Mesenchymal stem cell (in vitro differentiated cells and primary cell): ENCODE measurements at regions not wholly inside any gene's neighbourhood (a gene's known extent, or its start where the extent isn't known, plus 50 kb on each side); places are given as distances from the start of the nearest gene placed in this dataset.

Experiments used
- DNase-seq: peaks from one replicate; pipeline ENCODE4 v3.0.0-alpha.2; 2013
- H2AFZ ChIP-seq: one replicate; pipeline ENCODE4 v1.6.1; 2013; ENCODE audit warnings: low read depth, mild to moderate bottlenecking, control low read depth, inconsistent platforms, low read length, moderate library complexity
- H2AK5ac ChIP-seq: 2 replicates; pipeline ENCODE4 v1.6.1; 2013; ENCODE audit warnings: low read length, moderate library complexity, mild to moderate bottlenecking, inconsistent platforms; ENCODE audit not compliant: severe bottlenecking
- H2BK120ac ChIP-seq: one replicate; pipeline ENCODE4 v1.6.1; 2013; ENCODE audit warnings: low read depth, mild to moderate bottlenecking, inconsistent platforms, low read length, moderate library complexity
- H2BK12ac ChIP-seq, 2 experiments: one replicate each; pipeline ENCODE4 v1.6.1; 2013; ENCODE audit warnings: inconsistent platforms in 2 of 2, low read length in 2 of 2, mild to moderate bottlenecking in 2 of 2, moderate library complexity in 2 of 2, control low read depth in 1 of 2
- H2BK15ac ChIP-seq: one replicate; pipeline ENCODE4 v1.6.1; 2013; ENCODE audit warnings: mild to moderate bottlenecking, low read depth, inconsistent platforms; ENCODE audit not compliant: poor library complexity, severe bottlenecking
- H2BK5ac ChIP-seq: 2 replicates; pipeline ENCODE4 v1.6.1; 2013; ENCODE audit warnings: low read depth, mild to moderate bottlenecking, low read length, control low read depth, inconsistent platforms; ENCODE audit not compliant: poor library complexity, severe bottlenecking
- H3K14ac ChIP-seq, 2 experiments: one replicate each; pipeline ENCODE4 v1.6.1; 2013; ENCODE audit warnings: inconsistent platforms in 2 of 2, low read length in 2 of 2, control low read depth in 1 of 2, mild to moderate bottlenecking in 1 of 2, moderate library complexity in 1 of 2
- H3K18ac ChIP-seq, 2 experiments: one replicate each; pipeline ENCODE4 v1.6.1; 2013; ENCODE audit warnings: inconsistent platforms in 2 of 2, low read length in 2 of 2, control low read depth in 1 of 2, low read depth in 1 of 2, mild to moderate bottlenecking in 1 of 2
- H3K23ac ChIP-seq, 2 experiments: one replicate each; pipeline ENCODE4 v1.6.1; 2013; ENCODE audit warnings: inconsistent platforms in 2 of 2, low read length in 2 of 2, mild to moderate bottlenecking in 2 of 2, moderate library complexity in 2 of 2, control low read depth in 1 of 2
- H3K27ac ChIP-seq: 2 replicates; pipeline ENCODE4 v1.5.1; 2013; ENCODE audit warnings: mild to moderate bottlenecking, moderate library complexity, low read length, control low read depth, inconsistent platforms; ENCODE audit not compliant: poor library complexity, severe bottlenecking
- H3K27me3 ChIP-seq, 2 experiments: 2 replicates each; pipeline versions ENCODE4 v1.6.1 to v1.7.0; 2013; ENCODE audit warnings: low read length in 2 of 2, mild to moderate bottlenecking in 2 of 2, moderate library complexity in 2 of 2, control low read depth in 1 of 2, inconsistent platforms in 1 of 2; ENCODE audit not compliant: control insufficient read depth in 1 of 2, insufficient read depth in 1 of 2
- H3K36me3 ChIP-seq, 2 experiments: 2 replicates each; pipeline versions ENCODE4 v1.6.1 to v1.7.0; 2013; ENCODE audit warnings: low read length in 2 of 2, control low read depth in 1 of 2, inconsistent platforms in 1 of 2, low read depth in 1 of 2, mild to moderate bottlenecking in 1 of 2; ENCODE audit not compliant: insufficient read depth in 2 of 2, control insufficient read depth in 1 of 2
- H3K4ac ChIP-seq, 2 experiments: one replicate each; pipeline ENCODE4 v1.6.1; 2013; ENCODE audit warnings: inconsistent platforms in 2 of 2, low read length in 2 of 2, mild to moderate bottlenecking in 2 of 2, moderate library complexity in 2 of 2, control low read depth in 1 of 2, low read depth in 1 of 2
- H3K4me1 ChIP-seq: 2 replicates; pipeline ENCODE4 v1.6.1; 2013; ENCODE audit warnings: low read depth, low read length, control low read depth; ENCODE audit not compliant: control insufficient read depth, insufficient read depth
- H3K4me2 ChIP-seq: 2 replicates; pipeline ENCODE4 v1.6.1; 2013; ENCODE audit warnings: low read length, mild to moderate bottlenecking, inconsistent platforms; ENCODE audit not compliant: poor library complexity, severe bottlenecking
- H3K4me3 ChIP-seq, 2 experiments: 2 replicates each; pipeline versions ENCODE4 v1.5.1 to v1.7.0; 2013; ENCODE audit warnings: low read length in 2 of 2, mild to moderate bottlenecking in 2 of 2, control low read depth in 1 of 2, low read depth in 1 of 2; ENCODE audit not compliant: insufficient read depth in 1 of 2
- H3K79me1 ChIP-seq: replicated peaks from 2 replicates; pipeline ENCODE4 v1.6.1; 2013; ENCODE audit warnings: mild to moderate bottlenecking, control low read depth, low read length, inconsistent platforms; ENCODE audit not compliant: poor library complexity, severe bottlenecking
- H3K9ac ChIP-seq: 2 replicates; pipeline ENCODE4 v1.7.0; 2013; ENCODE audit warnings: mild to moderate bottlenecking, low read length, moderate library complexity
- H3K9me3 ChIP-seq: 2 replicates; pipeline ENCODE4 v1.7.0; 2013; ENCODE audit warnings: mild to moderate bottlenecking, low read length; ENCODE audit not compliant: control insufficient read depth
- H4K8ac ChIP-seq: one replicate; pipeline ENCODE4 v1.6.1; 2013; ENCODE audit warnings: inconsistent platforms, mild to moderate bottlenecking, low read length, moderate library complexity
- H4K91ac ChIP-seq: one replicate; pipeline ENCODE4 v1.6.1; 2013; ENCODE audit warnings: mild to moderate bottlenecking, low read length, inconsistent platforms
- WGBS: methylation state at CpG from one replicate; pipeline ENCODE4 v1.1.7; 2013; ENCODE audit warnings: mixed read lengths; 5-methylcytosine and 5-hydroxymethylcytosine counted together

DNA sequence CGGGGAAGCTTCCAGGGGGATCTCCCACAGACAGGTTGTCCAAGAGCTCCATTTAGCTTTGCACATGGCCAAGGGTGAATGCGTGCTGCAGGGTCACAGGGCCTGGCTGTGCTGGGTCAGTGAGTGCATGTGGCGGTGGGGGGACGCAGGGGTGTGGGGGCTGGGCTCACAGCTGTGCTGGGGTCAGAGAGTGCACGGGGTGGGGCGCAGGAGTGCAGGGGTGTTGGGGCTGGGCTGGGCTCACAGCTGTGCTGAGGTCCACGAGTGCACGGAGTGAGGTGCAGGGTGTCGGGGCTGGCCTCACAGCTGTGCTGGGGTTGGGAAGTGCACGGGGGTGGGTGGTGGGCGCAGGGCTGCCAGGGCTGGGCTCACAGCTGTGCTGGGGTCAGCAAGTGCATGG, 557.7 kb downstream of the BRD1 start:
- no peak overlapping the region for H3K9ac ChIP-seq
- no peaks in the 10 kb centered on the region for H3K9me3 ChIP-seq
- H3K4me3 ChIP-seq, result no peak overlapping the region
- H2BK5ac ChIP-seq, result no peak overlapping the region
- no peak overlapping the region for H4K8ac ChIP-seq
- H2AK5ac ChIP-seq, result no peak overlapping the region
- WGBS, result 22% methylated on average over 10 of the region's 11 CpGs
- no peaks in the 10 kb centered on the region for H3K36me3 ChIP-seq
- no peak overlapping the region for H3K14ac ChIP-seq
- H3K27me3 ChIP-seq, result peaks cover 0 to 2% of the 10 kb centered on the region in 2 experiments
- H3K27ac ChIP-seq, result no peak overlapping the region
- DNase-seq, result no peak
- no peak overlapping the region for H3K23ac ChIP-seq
- H2BK120ac ChIP-seq, result no peak overlapping the region
- H2BK15ac ChIP-seq, result no peak overlapping the region
- no peaks in the 10 kb centered on the region for H3K79me1 ChIP-seq
- H4K91ac ChIP-seq, result no peak overlapping the region
- no peak overlapping the region for H2AFZ ChIP-seq
- no peak overlapping the region for H2BK12ac ChIP-seq
- H3K4me1 ChIP-seq, result no peaks in the 10 kb centered on the region
- H3K4me2 ChIP-seq, result no peak overlapping the region
- H3K4ac ChIP-seq, result no peak overlapping the region
- no peak overlapping the region for H3K18ac ChIP-seq

GRCh38 chr22:49269371-49269770, 558.3 kb downstream of the BRD1 start:
- Histone ChIP-seq H3K27me3 (peaks cover 0 to 2% of the 10 kb centered on the region in 2 experiments), H3K9me3 (no peaks in the 10 kb centered on the region), H3K4me3 (no peak overlapping the region), H2AFZ (no peak overlapping the region), H2BK5ac (no peak overlapping the region), H4K91ac (no peak overlapping the region), H4K8ac (no peak overlapping the region), H2BK120ac (no peak overlapping the region), H3K9ac (no peak overlapping the region), H3K23ac (no peak overlapping the region), H3K36me3 (no peaks in the 10 kb centered on the region), H3K27ac (no peak overlapping the region), H2AK5ac (no peak overlapping the region), H3K79me1 (no peaks in the 10 kb centered on the region), H3K4me1 (no peaks in the 10 kb centered on the region), H2BK15ac (no peak overlapping the region), H3K4ac (no peak overlapping the region), H3K4me2 (no peak overlapping the region), H2BK12ac (no peak overlapping the region), H3K14ac (no peak overlapping the region), H3K18ac (no peak overlapping the region)
- 6% methylated on average over 6 of the region's 6 CpGs for WGBS
- DNase-seq, result no peak

- peaks cover 0 to 2% of the 10 kb centered on the region in 2 experiments for H3K27me3 ChIP-seq
These were observed 558.7 kb downstream of the BRD1 start for GRCh38 chr22:49268924-49269323.

GRCh38 chr22:49267996-49268395, 559.7 kb downstream of the BRD1 start:
- Histone ChIP-seq H2BK5ac (no peak overlapping the region), H3K18ac (no peak overlapping the region), H3K27ac (no peak overlapping the region), H3K79me1 (no peaks in the 10 kb centered on the region), H2BK15ac (no peak overlapping the region), H3K4me2 (no peak overlapping the region), H3K23ac (no peak overlapping the region), H3K27me3 (peaks cover 0 to 2% of the 10 kb centered on the region in 2 experiments), H2AFZ (no peak overlapping the region), H2BK12ac (no peak overlapping the region), H4K91ac (no peak overlapping the region), H3K4me3 (peak overlapping the region in 1 of 2 experiments; percentile 12), H4K8ac (no peak overlapping the region), H3K14ac (no peak overlapping the region), H2BK120ac (no peak overlapping the region), H3K9me3 (no peaks in the 10 kb centered on the region), H3K4me1 (no peaks in the 10 kb centered on the region), H3K36me3 (no peaks in the 10 kb centered on the region), H3K9ac (no peak overlapping the region), H2AK5ac (no peak overlapping the region), H3K4ac (no peak overlapping the region)
- DNase-seq, result no peak
- WGBS, result 48% methylated on average over 7 of the region's 7 CpGs

More at GRCh38 chr22:49268924-49269323, 558.7 kb downstream of the BRD1 start:
- Histone ChIP-seq H2BK15ac (no peak overlapping the region), H3K27ac (no peak overlapping the region), H3K36me3 (no peaks in the 10 kb centered on the region), H2BK5ac (no peak overlapping the region), H3K23ac (no peak overlapping the region), H3K18ac (no peak overlapping the region), H3K4me1 (no peaks in the 10 kb centered on the region), H2BK120ac (no peak overlapping the region), H3K9me3 (no peaks in the 10 kb centered on the region), H3K4me3 (no peak overlapping the region), H4K8ac (no peak overlapping the region), H3K4me2 (no peak overlapping the region), H3K4ac (no peak overlapping the region), H4K91ac (no peak overlapping the region), H3K14ac (no peak overlapping the region), H2BK12ac (no peak overlapping the region), H2AFZ (no peak overlapping the region), H3K9ac (no peak overlapping the region), H3K79me1 (no peaks in the 10 kb centered on the region), H2AK5ac (no peak overlapping the region)
- no peak for DNase-seq
- 50% methylated on average over 1 of the region's 4 CpGs for WGBS
